ENCODE measurements at regions not wholly inside any gene's neighbourhood (a gene's known extent, or its start where the extent isn't known, plus 50 kb on each side); places are given as distances from the start of the nearest gene placed in this dataset.

GRCh38 chr4:176565049-176565448, 227.7 kb downstream of the VEGFC start:
- TF ChIP-seq CTCF (IDR thresholded peaks at IDR 0.05) = no peak
- TF ChIP-seq POLR2A (IDR thresholded peaks at IDR 0.05) = no peak
